ENCODE measurements at regions not wholly inside any gene's neighbourhood (a gene's known extent, or its start where the extent isn't known, plus 50 kb on each side); places are given as distances from the start of the nearest gene placed in this dataset.
"Not testable (repeated sequence)": the region's sequence is repeated elsewhere in the genome, so short reads cannot be mapped to it uniquely, and the experiment has no call there.

GRCh38 chr3:26307787-26308186, 314.8 kb upstream of the LRRC3B start:
- CTCF ChIA-PET, result no interaction called here
- Histone ChIP-seq H2AFZ (ENCODE audit: low read length) (no peak overlapping the region), H3K4me2 (ENCODE audit: low read length) (no peak overlapping the region), H3K79me2 (ENCODE audit: low read length) (no peaks in the 10 kb centered on the region), H4K20me1 (ENCODE audit: low read length) (no peaks in the 10 kb centered on the region), H3K9ac (ENCODE audit: low read length) (no peak overlapping the region), H3K4me1 (ENCODE audit: insufficient read depth, low read length) (no peaks in the 10 kb centered on the region), H3K27me3 (ENCODE audit: low read length) (no peaks in the 10 kb centered on the region), H3K9me2 (replicated peaks; ENCODE audit: low read length) (no peaks in the 10 kb centered on the region), H3F3A (ENCODE audit: low read length, unreplicated experiment) (no peaks in the 10 kb centered on the region), H3K36me3 (ENCODE audit: low read depth, low read length) (no peaks in the 10 kb centered on the region), H3K27ac (ENCODE audit: low read length) (no peak overlapping the region), H3K4me3 (ENCODE audit: low read length) (no peak overlapping the region), H3K9me3 (ENCODE audit: low read length) (peaks cover 42% of the 10 kb centered on the region)
- intact Hi-C loops (cut with micrococcal nuclease), result no loop called here
- no TSS peak for BruUV-seq (replicated peaks)
- DNase-seq, result no peak
- TF ChIP-seq EZH2 (IDR thresholded peaks at IDR 0.05; ENCODE audit: low read length, unreplicated experiment), result no peak
- TF ChIP-seq CTCF (conservative IDR thresholded peaks at IDR 0.05; ENCODE audit: low read depth, low read length), result no peak
- no peak for TF ChIP-seq EZH2phosphoT487 (IDR thresholded peaks at IDR 0.05; ENCODE audit: borderline replicate concordance, low read length)
- POLR2A ChIA-PET (ENCODE audit: unreplicated experiment), result no interaction called here
- ATAC-seq, result no peak

GRCh38 chr3:26308454-26308853, 314.1 kb upstream of the LRRC3B start:
- Histone ChIP-seq H3K4me3 (ENCODE audit: low read length) (no peak overlapping the region), H3K4me1 (ENCODE audit: insufficient read depth, low read length) (no peaks in the 10 kb centered on the region), H3K27ac (ENCODE audit: low read length) (no peak overlapping the region), H3K36me3 (ENCODE audit: low read depth, low read length) (no peaks in the 10 kb centered on the region), H3K9me2 (replicated peaks; ENCODE audit: low read length) (no peaks in the 10 kb centered on the region), H4K20me1 (ENCODE audit: low read length) (no peaks in the 10 kb centered on the region), H2AFZ (ENCODE audit: low read length) (no peak overlapping the region), H3F3A (ENCODE audit: low read length, unreplicated experiment) (no peaks in the 10 kb centered on the region), H3K9ac (ENCODE audit: low read length) (no peak overlapping the region), H3K4me2 (ENCODE audit: low read length) (no peak overlapping the region), H3K9me3 (ENCODE audit: low read length) (peaks cover 38% of the 10 kb centered on the region), H3K79me2 (ENCODE audit: low read length) (no peaks in the 10 kb centered on the region), H3K27me3 (ENCODE audit: low read length) (no peaks in the 10 kb centered on the region)
- ATAC-seq, result no peak
- DNase-seq, result no peak
- intact Hi-C loops (cut with micrococcal nuclease), result no loop called here
- ChIA-PET CTCF (no interaction called here), POLR2A (ENCODE audit: unreplicated experiment) (no interaction called here)
- no peak for TF ChIP-seq EZH2 (IDR thresholded peaks at IDR 0.05; ENCODE audit: low read length, unreplicated experiment)
- no peak for TF ChIP-seq CTCF (conservative IDR thresholded peaks at IDR 0.05; ENCODE audit: low read depth, low read length)
- TF ChIP-seq EZH2phosphoT487 (IDR thresholded peaks at IDR 0.05; ENCODE audit: borderline replicate concordance, low read length), result no peak
- no TSS peak for BruUV-seq (replicated peaks)

GRCh38 chr3:26309536-26309935, 313.0 kb upstream of the LRRC3B start:
- POLR2A ChIA-PET (ENCODE audit: unreplicated experiment); intact Hi-C loops (cut with micrococcal nuclease): not testable (repeated sequence)

More at GRCh38 chr3:26309536-26309935, 313.0 kb upstream of the LRRC3B start:
- CTCF ChIA-PET; DNase-seq; BruUV-seq (replicated peaks); H3K4me3 ChIP-seq (ENCODE audit: low read length); ATAC-seq; H3K9ac ChIP-seq (ENCODE audit: low read length); H3K27ac ChIP-seq (ENCODE audit: low read length); H3K4me1 ChIP-seq (ENCODE audit: insufficient read depth, low read length); H3K27me3 ChIP-seq (ENCODE audit: low read length); H3K36me3 ChIP-seq (ENCODE audit: low read depth, low read length); H2AFZ ChIP-seq (ENCODE audit: low read length); H3K4me2 ChIP-seq (ENCODE audit: low read length); H3F3A ChIP-seq (ENCODE audit: low read length, unreplicated experiment); H4K20me1 ChIP-seq (ENCODE audit: low read length); H3K9me2 ChIP-seq (replicated peaks; ENCODE audit: low read length); H3K79me2 ChIP-seq (ENCODE audit: low read length): not testable (repeated sequence)
- peaks cover 31% of the 10 kb centered on the region; the same call in 1 of the 2 replicates for H3K9me3 ChIP-seq (ENCODE audit: low read length)
